ENCODE measurements at regions not wholly inside any gene's neighbourhood (a gene's known extent, or its start where the extent isn't known, plus 50 kb on each side); places are given as distances from the start of the nearest gene placed in this dataset.

- DNase-seq (ENCODE audit: extremely low spot score, unreplicated experiment): no peak
- Mint-ChIP-seq H3K27ac (no peak overlapping the region), H3K4me1 (ENCODE audit: unreplicated experiment) (no peaks in the 10 kb centered on the region), H3K4me3 (no peak overlapping the region), H3K27me3 (no peaks in the 10 kb centered on the region), H3K9me3 (peaks cover 9% of the 10 kb centered on the region), H3K36me3 (no peaks in the 10 kb centered on the region)
- no peak for TF ChIP-seq CTCF (conservative IDR thresholded peaks at IDR 0.05)
These were observed 999.7 kb upstream of the RAG2 start for GRCh38 chr11:37597776-37598175.

GRCh38 chr11:37595845-37596244, 997.8 kb upstream of the RAG2 start:
- Mint-ChIP-seq H3K27me3 (no peaks in the 10 kb centered on the region), H3K9me3 (no peaks in the 10 kb centered on the region), H3K36me3 (no peaks in the 10 kb centered on the region), H3K27ac (no peak overlapping the region), H3K4me1 (ENCODE audit: unreplicated experiment) (no peaks in the 10 kb centered on the region), H3K4me3 (no peak overlapping the region)
- DNase-seq (ENCODE audit: extremely low spot score, unreplicated experiment): no peak
- no peak for TF ChIP-seq CTCF (conservative IDR thresholded peaks at IDR 0.05)

GRCh38 chr11:37574361-37574760, 976.3 kb upstream of the RAG2 start:
- Mint-ChIP-seq H3K4me3 (no peak overlapping the region), H3K9me3 (peaks cover 5% of the 10 kb centered on the region), H3K4me1 (ENCODE audit: unreplicated experiment) (no peaks in the 10 kb centered on the region), H3K36me3 (no peaks in the 10 kb centered on the region), H3K27me3 (no peaks in the 10 kb centered on the region), H3K27ac (no peak overlapping the region)
- DNase-seq (ENCODE audit: extremely low spot score, unreplicated experiment): no peak
- TF ChIP-seq CTCF (conservative IDR thresholded peaks at IDR 0.05): no peak

GRCh38 chr11:37572491-37573171, 974.6 kb upstream of the RAG2 start:
- no peak for DNase-seq (ENCODE audit: extremely low spot score, unreplicated experiment)
- no peaks in the 10 kb centered on the region for H3K4me1 Mint-ChIP-seq (ENCODE audit: unreplicated experiment)
- no peak overlapping the region for H3K4me3 Mint-ChIP-seq
- peaks cover 5% of the 10 kb centered on the region for H3K9me3 Mint-ChIP-seq
- TF ChIP-seq CTCF (conservative IDR thresholded peaks at IDR 0.05): no peak
- H3K36me3 Mint-ChIP-seq: no peaks in the 10 kb centered on the region
- no peaks in the 10 kb centered on the region for H3K27me3 Mint-ChIP-seq
- no peak overlapping the region for H3K27ac Mint-ChIP-seq

- H3K27me3 Mint-ChIP-seq: no peaks in the 10 kb centered on the region
- no peaks in the 10 kb centered on the region for H3K36me3 Mint-ChIP-seq
- no peaks in the 10 kb centered on the region for H3K4me1 Mint-ChIP-seq (ENCODE audit: unreplicated experiment)
- no peak for TF ChIP-seq CTCF (conservative IDR thresholded peaks at IDR 0.05)
- peaks cover 5% of the 10 kb centered on the region for H3K9me3 Mint-ChIP-seq
- no peak overlapping the region for H3K27ac Mint-ChIP-seq
- H3K4me3 Mint-ChIP-seq: no peak overlapping the region
- no peak for DNase-seq (ENCODE audit: extremely low spot score, unreplicated experiment)
These were observed 973.2 kb upstream of the RAG2 start for GRCh38 chr11:37571246-37571645.

GRCh38 chr11:37560991-37561390, 963.0 kb upstream of the RAG2 start:
- no peak for TF ChIP-seq CTCF (conservative IDR thresholded peaks at IDR 0.05)
- no peaks in the 10 kb centered on the region for H3K4me1 Mint-ChIP-seq (ENCODE audit: unreplicated experiment)
- H3K4me3 Mint-ChIP-seq: no peak overlapping the region
- no peak for DNase-seq (ENCODE audit: extremely low spot score, unreplicated experiment)
- no peaks in the 10 kb centered on the region for H3K9me3 Mint-ChIP-seq
- no peaks in the 10 kb centered on the region for H3K27me3 Mint-ChIP-seq
- H3K36me3 Mint-ChIP-seq: no peaks in the 10 kb centered on the region
- H3K27ac Mint-ChIP-seq: no peak overlapping the region
